Trophoblast cell (in vitro differentiated cells and primary cell): ENCODE measurements at regions not wholly inside any gene's neighbourhood (a gene's known extent, or its start where the extent isn't known, plus 50 kb on each side); places are given as distances from the start of the nearest gene placed in this dataset.

Experiments used
- DNase-seq, 2 donors: peaks; one replicate each; pipeline ENCODE4 v3.0.0-alpha.2; 2016
- H2AFZ ChIP-seq: 2 replicates; pipeline ENCODE4 v1.6.1; 2013; ENCODE audit warnings: low read length, moderate library complexity, mild to moderate bottlenecking; ENCODE audit not compliant: insufficient read depth, poor library complexity
- H2AK5ac ChIP-seq: 2 replicates; pipeline ENCODE4 v1.6.1; 2013; ENCODE audit warnings: mild to moderate bottlenecking, low read length
- H2BK120ac ChIP-seq: 2 replicates; pipeline ENCODE4 v1.6.1; 2013; ENCODE audit warnings: low read length, mild to moderate bottlenecking, moderate library complexity; ENCODE audit not compliant: insufficient read depth, poor library complexity
- H2BK12ac ChIP-seq: 2 replicates; pipeline ENCODE4 v1.6.1; 2013; ENCODE audit warnings: mild to moderate bottlenecking, low read length, moderate library complexity
- H2BK5ac ChIP-seq: 2 replicates; pipeline ENCODE4 v1.6.1; 2013; ENCODE audit warnings: low read length, low read depth, moderate library complexity, mild to moderate bottlenecking; ENCODE audit not compliant: poor library complexity
- H3K14ac ChIP-seq: 2 replicates; pipeline ENCODE4 v1.6.1; 2013; ENCODE audit warnings: mild to moderate bottlenecking, low read length
- H3K18ac ChIP-seq: 2 replicates; pipeline ENCODE4 v1.6.1; 2013; ENCODE audit warnings: mild to moderate bottlenecking, low read length
- H3K23ac ChIP-seq: 2 replicates; pipeline ENCODE4 v1.6.1; 2013; ENCODE audit warnings: low read length
- H3K27ac ChIP-seq: 2 replicates; pipeline ENCODE4 v1.5.1; 2013; ENCODE audit warnings: low read depth, mild to moderate bottlenecking, inconsistent platforms, low read length, moderate library complexity
- H3K27me3 ChIP-seq: 2 replicates; pipeline ENCODE4 v1.6.1; 2013; ENCODE audit warnings: inconsistent platforms, mild to moderate bottlenecking, low read length, moderate library complexity; ENCODE audit not compliant: insufficient read depth
- H3K36me3 ChIP-seq, 2 experiments: 1 replicate in 1 of 2; 2 replicates in 1 of 2; pipeline ENCODE4 v1.6.1; 2013; ENCODE audit warnings: low read length in 2 of 2, mild to moderate bottlenecking in 2 of 2, moderate library complexity in 1 of 2; ENCODE audit not compliant: insufficient read depth in 2 of 2, control insufficient read depth in 1 of 2
- H3K4ac ChIP-seq: 2 replicates; pipeline ENCODE4 v1.6.1; 2013; ENCODE audit warnings: low read depth, mild to moderate bottlenecking, low read length, moderate library complexity
- H3K4me1 ChIP-seq, 2 experiments: 1 replicate in 1 of 2; 2 replicates in 1 of 2; pipeline ENCODE4 v1.6.1; 2013; ENCODE audit warnings: low read length in 2 of 2, mild to moderate bottlenecking in 2 of 2, moderate library complexity in 1 of 2; ENCODE audit not compliant: insufficient read depth in 2 of 2, control insufficient read depth in 1 of 2
- H3K4me2 ChIP-seq: 2 replicates; pipeline ENCODE4 v1.6.1; 2013; ENCODE audit warnings: inconsistent platforms, mild to moderate bottlenecking, low read length, moderate library complexity
- H3K4me3 ChIP-seq: 2 replicates; pipeline ENCODE4 v1.5.1; 2013; ENCODE audit warnings: mild to moderate bottlenecking, low read depth, low read length, inconsistent platforms
- H3K79me1 ChIP-seq: one replicate; pipeline ENCODE4 v1.6.1; 2013; ENCODE audit warnings: low read length
- H3K79me2 ChIP-seq: 2 replicates; pipeline ENCODE4 v1.6.1; 2013; ENCODE audit warnings: low read length, mild to moderate bottlenecking; ENCODE audit not compliant: control insufficient read depth, insufficient read depth, poor library complexity
- H3K9ac ChIP-seq: 2 replicates; pipeline ENCODE4 v1.6.1; 2013; ENCODE audit warnings: mild to moderate bottlenecking, low read length
- H3K9me3 ChIP-seq: 2 replicates; pipeline ENCODE4 v1.6.1; 2013; ENCODE audit warnings: low read depth, mild to moderate bottlenecking, control low read depth, inconsistent platforms, low read length; ENCODE audit not compliant: insufficient read depth
- H4K12ac ChIP-seq: 2 replicates; pipeline ENCODE4 v1.6.1; 2013; ENCODE audit warnings: low read depth, mild to moderate bottlenecking, low read length, moderate library complexity
- H4K8ac ChIP-seq: 2 replicates; pipeline ENCODE4 v1.6.1; 2013; ENCODE audit warnings: low read depth, mild to moderate bottlenecking, low read length, moderate library complexity
- H4K91ac ChIP-seq: one replicate; pipeline ENCODE4 v1.6.1; 2013; ENCODE audit warnings: low read depth, mild to moderate bottlenecking, low read length, moderate library complexity
- WGBS: extraction: QIAGEN DNeasy Blood & Tissue Kit; methylation state at CpG from one replicate; pipeline ENCODE4 v1.1.7; 2013; ENCODE audit warnings: missing lambda C conversion rate; ENCODE audit not compliant: insufficient read length, insufficient coverage; ENCODE audit errors: extremely low coverage; 5-methylcytosine and 5-hydroxymethylcytosine counted together

DNA sequence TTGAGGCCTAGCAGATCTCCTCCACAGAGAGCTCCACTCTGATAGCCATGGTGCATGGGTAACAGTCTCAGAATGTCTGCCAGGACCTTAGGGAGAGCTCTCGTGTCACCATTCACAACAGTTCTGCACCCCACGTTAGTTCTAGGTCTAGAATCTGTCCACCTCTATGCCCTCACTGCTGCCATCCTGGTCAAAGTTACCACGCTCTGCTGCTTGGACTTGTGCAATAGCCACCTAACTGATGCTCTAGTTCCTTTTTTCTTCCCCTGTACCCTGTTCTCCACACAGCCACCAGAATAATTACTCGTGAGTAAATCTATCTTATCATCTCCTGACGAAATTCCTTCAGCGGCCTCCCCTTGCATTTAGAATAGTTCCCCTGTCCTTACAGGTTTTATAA lies 268.8 kb upstream of the GATB start:
- no peaks in the 10 kb centered on the region for H3K36me3 ChIP-seq
- H4K91ac ChIP-seq: no peak overlapping the region
- H3K79me1 ChIP-seq: no peaks in the 10 kb centered on the region
- H3K18ac ChIP-seq: no peak overlapping the region
- H3K4me2 ChIP-seq: no peak overlapping the region
- no peak overlapping the region for H4K8ac ChIP-seq
- H3K4me1 ChIP-seq: no peaks in the 10 kb centered on the region
- H3K14ac ChIP-seq: no peak overlapping the region
- H2BK12ac ChIP-seq: no peak overlapping the region
- H3K4me3 ChIP-seq: no peak overlapping the region
- H3K23ac ChIP-seq: no peak overlapping the region
- no peak overlapping the region for H3K9ac ChIP-seq
- no CpG with 5 or more reads among the region's 6 CpGs for WGBS
- no peak overlapping the region for H2BK5ac ChIP-seq
- H2BK120ac ChIP-seq: no peak overlapping the region
- no peaks in the 10 kb centered on the region for H3K27me3 ChIP-seq
- H3K9me3 ChIP-seq: no peaks in the 10 kb centered on the region
- no peak overlapping the region for H4K12ac ChIP-seq
- DNase-seq: no peak
- H3K79me2 ChIP-seq: no peaks in the 10 kb centered on the region
- no peak overlapping the region for H3K4ac ChIP-seq
- H2AK5ac ChIP-seq: no peak overlapping the region
- H2AFZ ChIP-seq: no peak overlapping the region
- no peak overlapping the region for H3K27ac ChIP-seq

DNA sequence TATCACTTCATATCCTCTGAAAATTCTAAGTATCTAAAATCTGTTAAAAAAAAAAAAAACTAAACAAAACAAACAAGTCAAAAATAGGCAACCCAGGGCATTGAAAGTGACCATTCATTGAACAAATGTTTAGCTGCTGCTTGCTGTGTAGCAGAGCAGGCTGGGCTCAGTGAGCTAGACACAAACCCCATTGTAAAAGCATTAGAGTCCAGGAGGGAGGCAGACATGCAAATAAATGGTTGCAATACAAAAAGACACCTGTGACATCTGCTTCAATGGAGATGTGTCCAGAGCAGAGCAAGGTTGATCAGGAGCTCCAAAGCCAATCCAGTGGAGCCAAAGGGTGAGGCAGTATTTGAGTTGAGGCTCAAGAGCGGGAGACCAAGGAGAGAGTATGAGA lies 267.3 kb upstream of the GATB start:
- no peak overlapping the region for H4K12ac ChIP-seq
- no peak overlapping the region for H3K23ac ChIP-seq
- peaks cover 0 to under 1% of the 10 kb centered on the region in 2 experiments for H3K4me1 ChIP-seq
- peak overlapping the region; percentile 44 for H3K4me3 ChIP-seq
- no peak overlapping the region for H2BK120ac ChIP-seq
- no peak for DNase-seq
- H3K9me3 ChIP-seq: peaks cover 3% of the 10 kb centered on the region
- H3K79me2 ChIP-seq: no peaks in the 10 kb centered on the region
- no peak overlapping the region for H2AFZ ChIP-seq
- H3K27ac ChIP-seq: no peak overlapping the region
- H3K4me2 ChIP-seq: no peak overlapping the region
- no peaks in the 10 kb centered on the region for H3K79me1 ChIP-seq
- no peak overlapping the region for H3K4ac ChIP-seq
- WGBS: no CpG with 5 or more reads among the region's 1 CpG
- no peak overlapping the region for H3K14ac ChIP-seq
- H2BK12ac ChIP-seq: no peak overlapping the region
- no peak overlapping the region for H3K9ac ChIP-seq
- H4K8ac ChIP-seq: no peak overlapping the region
- no peak overlapping the region for H4K91ac ChIP-seq
- no peak overlapping the region for H2BK5ac ChIP-seq
- no peak overlapping the region for H2AK5ac ChIP-seq
- H3K36me3 ChIP-seq: no peaks in the 10 kb centered on the region
- no peak overlapping the region for H3K18ac ChIP-seq
- no peaks in the 10 kb centered on the region for H3K27me3 ChIP-seq

DNA sequence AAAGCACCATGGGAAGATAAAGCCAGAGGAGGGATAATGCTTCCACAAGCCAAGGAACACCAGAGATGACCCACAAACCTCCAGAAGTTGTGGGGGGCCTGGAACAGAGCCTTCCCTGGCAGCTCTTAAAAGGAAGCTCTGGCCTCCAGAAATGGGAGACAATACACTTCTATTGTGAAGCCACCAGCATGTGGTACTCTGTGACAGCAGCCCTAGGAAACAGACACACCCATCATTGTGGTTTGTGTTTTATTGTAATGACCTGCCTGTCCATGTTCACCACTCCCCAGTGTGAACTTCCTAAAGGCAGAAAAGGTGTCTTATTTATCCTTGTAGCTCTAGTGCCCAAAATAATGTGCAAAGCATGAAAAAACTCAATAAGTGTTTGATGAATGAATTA lies 264.1 kb upstream of the GATB start:
- H3K9ac ChIP-seq: no peak overlapping the region
- no peak for DNase-seq
- H2BK120ac ChIP-seq: no peak overlapping the region
- H3K27ac ChIP-seq: no peak overlapping the region
- H2AFZ ChIP-seq: no peak overlapping the region
- H3K9me3 ChIP-seq: peaks cover 3% of the 10 kb centered on the region
- H3K4ac ChIP-seq: no peak overlapping the region
- no peak overlapping the region for H2AK5ac ChIP-seq
- no peak overlapping the region for H2BK12ac ChIP-seq
- no peak overlapping the region for H2BK5ac ChIP-seq
- H4K91ac ChIP-seq: no peak overlapping the region
- no peak overlapping the region for H3K14ac ChIP-seq
- H3K27me3 ChIP-seq: no peaks in the 10 kb centered on the region
- H3K79me2 ChIP-seq: no peaks in the 10 kb centered on the region
- peaks cover 0 to 4% of the 10 kb centered on the region in 2 experiments for H3K4me1 ChIP-seq
- H3K4me2 ChIP-seq: no peak overlapping the region
- H3K4me3 ChIP-seq: no peak overlapping the region
- H4K8ac ChIP-seq: no peak overlapping the region
- H3K79me1 ChIP-seq: no peaks in the 10 kb centered on the region
- H4K12ac ChIP-seq: no peak overlapping the region
- H3K23ac ChIP-seq: no peak overlapping the region
- no peaks in the 10 kb centered on the region for H3K36me3 ChIP-seq
- H3K18ac ChIP-seq: no peak overlapping the region

DNA sequence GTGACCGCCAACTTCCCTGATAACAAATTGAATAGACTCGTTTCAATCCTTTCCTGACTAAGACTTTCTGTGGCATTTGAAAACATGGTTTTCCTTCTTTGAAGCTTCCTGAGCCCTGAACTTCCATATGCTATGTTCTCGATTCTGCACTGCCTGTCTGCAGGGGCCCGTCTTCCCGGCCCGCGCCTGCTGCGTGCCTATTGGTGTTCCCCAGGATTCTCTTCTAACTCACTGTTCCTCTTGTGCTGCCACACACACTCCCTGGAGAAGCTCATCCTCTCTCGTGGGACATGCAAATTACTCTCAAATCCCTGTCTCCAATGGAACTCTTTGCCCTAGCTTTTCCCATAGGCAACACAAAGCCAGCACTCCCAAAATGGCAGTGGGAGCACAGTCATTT lies 262.9 kb upstream of the GATB start:
- Histone ChIP-seq H3K4ac (no peak overlapping the region), H3K4me3 (no peak overlapping the region), H2BK120ac (no peak overlapping the region), H3K18ac (no peak overlapping the region), H3K9me3 (peaks cover 3% of the 10 kb centered on the region), H4K12ac (no peak overlapping the region), H3K36me3 (no peaks in the 10 kb centered on the region), H2AFZ (no peak overlapping the region), H3K27ac (no peak overlapping the region), H4K8ac (no peak overlapping the region), H2BK12ac (no peak overlapping the region), H3K79me2 (no peaks in the 10 kb centered on the region), H3K14ac (no peak overlapping the region), H3K4me2 (no peak overlapping the region), H3K23ac (no peak overlapping the region), H3K4me1 (peaks cover 0 to 4% of the 10 kb centered on the region in 2 experiments), H3K79me1 (no peaks in the 10 kb centered on the region), H2BK5ac (no peak overlapping the region), H2AK5ac (no peak overlapping the region), H3K27me3 (no peaks in the 10 kb centered on the region), H4K91ac (no peak overlapping the region), H3K9ac (no peak overlapping the region)
- WGBS: no CpG with 5 or more reads among the region's 9 CpGs
- no peak for DNase-seq
